HuH-7.5 (cell line): ENCODE measurements at regions not wholly inside any gene's neighbourhood (a gene's known extent, or its start where the extent isn't known, plus 50 kb on each side); places are given as distances from the start of the nearest gene placed in this dataset.
"Not testable (repeated sequence)": the region's sequence is repeated elsewhere in the genome, so short reads cannot be mapped to it uniquely, and the experiment has no call there.

Experiments
- DNase-seq: peaks from one replicate; pipeline ENCODE4 v3.0.0; 2011; ENCODE audit warnings: low spot score

DNA sequence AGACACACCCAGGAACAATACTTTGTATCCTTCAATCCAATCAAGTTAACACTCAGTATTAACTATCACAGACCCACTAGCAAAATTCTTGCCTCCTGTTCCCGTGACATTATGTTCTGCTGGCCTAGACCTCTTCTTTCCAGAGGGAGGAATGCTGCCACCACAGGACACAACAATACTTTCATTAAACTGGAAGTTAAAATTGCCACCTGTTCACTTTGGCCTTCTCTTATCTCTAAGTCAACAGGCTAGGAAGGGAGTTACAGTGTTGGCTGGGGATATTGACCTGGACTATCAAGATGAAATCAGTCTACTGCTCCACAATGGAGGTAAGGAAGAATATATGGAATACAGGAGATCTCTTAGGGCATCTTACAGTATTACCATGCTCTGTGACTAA lies 1000.4 kb upstream of the GBE1 start:
- DNase-seq, result no peak

DNA sequence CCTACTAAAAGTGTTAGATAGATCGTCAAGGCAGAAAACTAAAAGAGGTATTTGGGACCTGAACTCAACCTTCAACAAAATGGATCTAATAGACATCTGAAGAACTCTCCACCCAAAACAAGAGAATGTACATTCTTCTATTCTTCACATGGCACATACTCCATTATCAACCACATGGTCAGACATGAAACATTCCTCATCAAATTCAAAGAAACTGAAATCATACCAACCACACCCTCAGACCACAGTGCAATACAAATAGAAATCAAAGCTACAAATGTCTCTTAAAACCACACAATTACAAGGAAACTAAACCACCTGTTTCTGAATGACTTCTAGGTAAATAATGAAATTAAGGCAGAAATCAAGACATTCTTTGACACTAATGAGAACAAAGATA lies 984.1 kb upstream of the GBE1 start:
- no peak for DNase-seq

DNA sequence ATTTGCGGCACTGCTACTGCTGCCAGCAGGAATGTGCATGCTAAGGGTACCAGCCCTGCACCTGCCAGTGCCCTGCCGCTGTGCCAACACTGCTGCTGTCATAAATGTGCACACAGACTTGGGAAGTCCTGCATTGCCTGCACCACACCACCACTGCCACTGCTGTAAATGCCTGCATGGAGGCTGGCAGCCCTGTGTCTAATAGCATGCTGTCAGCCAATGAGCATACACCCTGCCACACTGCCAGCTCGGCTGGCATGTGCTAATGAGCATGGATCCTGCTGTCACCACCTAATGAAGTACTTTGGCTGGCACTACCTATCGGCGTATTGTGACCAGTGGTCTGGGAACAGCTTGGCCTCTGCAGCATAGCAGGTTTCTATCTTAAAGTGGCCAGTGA lies 981.8 kb upstream of the GBE1 start:
- no peak for DNase-seq

DNA sequence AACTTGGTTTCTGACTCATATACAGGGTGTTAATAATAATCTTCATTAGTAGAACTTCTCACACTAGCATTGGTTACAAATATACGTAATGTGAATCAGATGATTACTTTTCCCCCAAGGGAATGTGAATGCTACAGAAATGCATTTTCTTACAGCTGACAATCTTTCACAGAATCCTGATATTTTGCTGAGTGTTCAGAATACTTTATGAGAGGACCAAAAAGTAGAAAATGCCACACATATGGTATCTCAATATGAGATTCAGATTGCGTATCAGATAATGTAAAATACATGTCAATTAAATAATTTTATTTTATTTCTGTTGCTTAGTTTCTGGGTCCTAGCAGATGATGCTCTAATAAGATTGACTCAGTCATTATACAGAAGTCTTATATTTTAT lies 979.9 kb upstream of the GBE1 start:
- no peak for DNase-seq

DNA sequence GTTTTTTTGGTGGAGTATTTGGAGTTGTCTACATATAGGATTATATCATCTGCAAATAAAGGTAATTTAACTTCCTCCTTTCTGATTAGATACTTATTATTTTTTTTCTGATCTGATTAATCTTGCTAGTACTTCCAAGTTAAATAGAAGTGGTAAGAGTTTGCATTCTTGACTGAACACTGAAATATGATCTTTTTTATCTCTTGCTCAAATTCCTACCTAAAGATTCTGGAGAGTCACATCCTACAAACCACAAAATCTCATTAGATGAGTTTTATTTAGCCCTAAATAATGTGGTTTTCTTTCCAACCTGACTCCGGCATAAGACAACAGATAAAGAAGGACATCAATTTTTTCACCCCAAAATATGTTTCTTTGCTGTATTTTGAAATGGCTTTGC lies 977.9 kb upstream of the GBE1 start:
- no peak for DNase-seq

DNA sequence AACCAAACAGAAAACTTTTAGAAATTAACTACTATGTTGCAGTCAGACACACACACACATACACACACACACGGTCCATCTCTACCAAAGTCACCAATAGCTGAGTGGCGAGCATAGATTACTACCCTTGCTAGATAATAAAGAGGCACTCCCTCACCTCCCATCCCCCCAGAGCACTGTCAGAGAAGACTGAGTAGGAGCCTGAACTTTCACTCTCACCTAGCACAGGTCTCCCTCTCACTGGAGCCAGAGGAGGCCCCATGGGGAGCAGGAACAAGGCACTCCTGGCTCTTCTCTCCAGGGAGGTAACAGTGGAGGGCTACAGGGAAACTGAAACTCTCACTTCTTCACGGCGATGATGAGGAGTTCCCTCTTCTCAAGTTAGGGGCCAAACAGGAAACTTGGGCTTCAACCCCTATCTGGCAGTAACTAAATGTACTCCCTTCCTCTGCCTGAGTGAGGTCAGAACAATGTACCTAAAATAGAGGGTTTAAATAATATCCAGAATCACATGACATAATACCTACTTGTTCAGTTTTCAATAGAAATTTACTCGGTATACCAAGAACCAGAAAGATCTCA lies 975.3 kb upstream of the GBE1 start:
- no peak for DNase-seq

DNA sequence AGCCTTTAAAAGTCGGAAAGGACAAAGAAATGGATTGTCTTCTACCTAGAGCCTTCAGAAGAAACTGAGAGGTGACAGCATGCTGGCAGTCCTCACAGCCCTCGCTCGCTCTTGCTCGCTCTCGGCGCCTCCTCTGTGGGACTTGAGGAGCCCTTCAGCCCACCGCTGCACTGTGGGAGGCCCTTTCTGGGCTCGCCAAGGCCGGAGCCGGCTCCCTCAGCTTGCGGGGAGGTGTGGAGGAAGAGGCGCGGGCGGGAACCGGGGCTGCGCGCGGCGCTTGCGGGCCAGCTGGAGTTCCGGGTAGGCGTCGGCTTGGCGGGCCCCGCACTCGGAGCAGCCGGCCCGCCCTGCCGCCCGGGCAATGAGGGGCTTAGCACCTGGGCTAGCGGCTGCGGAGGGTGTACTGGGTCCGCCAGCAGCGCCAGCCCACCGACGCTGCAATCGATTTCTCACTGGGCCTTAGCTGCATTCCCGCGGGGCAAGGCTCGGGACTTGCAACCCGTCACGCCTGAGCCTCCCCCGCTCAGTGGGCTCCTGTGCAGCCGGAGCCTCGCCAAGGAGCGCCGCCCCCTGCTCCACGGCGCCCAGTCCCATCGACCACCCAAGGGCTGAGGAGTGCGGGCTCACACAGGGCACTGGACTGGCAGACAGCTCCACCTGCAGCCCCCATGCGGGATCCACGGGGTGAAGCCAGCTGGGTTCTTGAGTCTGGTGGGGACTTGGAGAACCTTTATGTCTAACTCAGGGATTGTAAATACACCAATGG lies 953.8 kb upstream of the GBE1 start:
- no peak for DNase-seq

DNA sequence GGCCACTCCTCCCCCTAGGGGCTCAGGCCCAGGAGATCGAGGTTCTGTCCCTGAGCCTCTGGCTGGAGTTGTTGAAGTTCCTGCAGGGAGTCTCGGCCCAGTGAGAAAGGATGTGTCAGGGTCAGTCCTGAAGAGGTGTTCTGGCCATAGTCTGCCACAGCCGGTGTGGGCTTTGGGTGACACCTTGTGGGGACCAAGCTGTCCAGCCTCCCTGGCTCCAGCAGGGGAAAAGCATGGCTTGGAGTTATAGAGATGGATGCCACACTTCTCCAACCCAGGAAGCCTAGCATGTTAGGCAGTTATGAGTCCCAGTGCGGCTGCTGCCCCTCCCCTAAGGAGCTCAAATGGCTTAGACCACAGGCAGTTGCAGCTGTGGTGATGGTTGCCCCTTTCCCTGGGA lies 945.6 kb upstream of the GBE1 start:
- no peak for DNase-seq

DNA sequence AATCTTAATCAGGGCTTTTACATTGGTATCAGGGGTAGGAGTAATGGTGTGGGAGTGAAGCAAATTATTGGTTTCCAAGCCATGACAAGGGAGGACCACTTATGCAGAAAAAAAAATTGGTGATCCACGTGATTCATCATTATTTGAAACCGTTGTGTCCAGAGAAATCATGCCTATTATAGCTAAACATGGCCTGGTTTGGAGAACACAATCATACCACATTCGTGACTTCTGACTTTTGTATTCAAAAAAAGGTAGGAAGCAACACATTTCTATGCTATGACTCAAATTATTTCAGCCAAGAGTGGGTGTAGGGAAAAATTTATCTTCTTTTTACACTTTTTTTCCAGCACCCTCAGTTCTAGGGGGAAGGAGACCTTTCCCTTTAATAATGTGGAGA lies 924.3 kb upstream of the GBE1 start:
- DNase-seq, result no peak

DNA sequence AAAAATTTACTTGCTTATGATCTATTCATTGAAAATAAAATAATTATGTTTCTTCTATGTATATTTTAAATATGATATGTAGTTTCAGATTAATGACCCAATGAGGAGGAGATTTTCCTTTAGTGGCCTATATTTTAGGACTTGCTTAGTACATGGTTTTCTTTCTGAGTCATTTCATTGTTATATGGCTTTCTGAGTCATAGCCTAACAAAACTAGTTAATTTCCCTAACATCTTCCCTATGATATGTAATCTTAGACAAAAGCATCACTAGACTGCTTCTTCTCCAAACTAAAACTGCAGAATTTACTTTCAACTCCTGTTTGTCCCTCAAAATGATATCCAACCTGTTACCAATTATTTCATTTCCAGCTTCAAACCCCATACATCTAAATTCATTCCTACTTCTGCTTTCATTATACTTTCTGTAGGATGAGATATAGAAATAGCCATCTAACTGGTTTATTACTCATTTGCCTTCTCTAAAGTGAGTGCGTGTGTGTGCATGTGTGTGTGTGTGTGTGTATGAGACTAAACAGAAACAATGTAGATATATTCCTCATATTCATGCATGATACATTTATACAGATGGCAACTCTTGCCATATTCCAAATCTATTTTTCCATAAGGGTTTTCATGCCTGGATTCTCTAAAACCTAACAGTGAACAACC lies 915.0 kb upstream of the GBE1 start:
- DNase-seq, result no peak

DNA sequence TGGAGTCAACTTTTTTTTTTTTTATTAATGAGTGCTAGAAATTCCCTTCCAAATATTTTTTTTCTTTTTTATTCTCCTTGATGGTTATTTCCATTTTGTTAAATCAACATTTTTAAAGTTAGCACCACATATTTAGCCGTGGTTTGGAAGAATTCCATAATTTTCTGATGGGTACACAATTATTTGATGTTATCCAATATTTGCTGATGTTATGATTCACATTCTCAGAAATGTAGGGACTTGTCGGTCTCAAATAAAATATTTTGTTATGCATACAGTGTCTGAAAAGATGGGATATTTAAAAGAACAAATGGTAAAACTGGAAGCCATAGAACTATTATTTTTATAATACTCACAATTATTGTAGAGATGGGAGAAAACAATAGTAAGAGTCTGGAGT lies 911.5 kb upstream of the GBE1 start:
- no peak for DNase-seq

DNA sequence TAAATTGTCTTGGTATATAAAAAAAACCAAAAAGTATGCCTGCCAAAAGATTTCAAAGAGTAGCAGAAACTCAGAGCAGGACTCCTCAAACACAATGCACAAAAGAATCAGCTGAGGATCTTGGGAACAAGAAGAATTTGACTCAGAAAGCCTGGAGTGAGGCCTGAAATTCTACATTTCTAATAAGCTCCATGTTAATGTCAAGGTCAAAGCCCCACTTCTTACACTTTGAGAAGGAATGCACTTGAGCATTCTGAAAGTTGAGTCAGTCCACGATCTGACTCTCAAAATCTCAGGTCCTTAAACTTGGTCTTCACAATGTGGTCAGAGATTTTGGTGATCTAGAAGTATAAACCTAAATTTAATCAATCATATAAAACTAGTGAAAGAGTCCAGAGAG lies 910.0 kb upstream of the GBE1 start:
- DNase-seq, result no peak

DNA sequence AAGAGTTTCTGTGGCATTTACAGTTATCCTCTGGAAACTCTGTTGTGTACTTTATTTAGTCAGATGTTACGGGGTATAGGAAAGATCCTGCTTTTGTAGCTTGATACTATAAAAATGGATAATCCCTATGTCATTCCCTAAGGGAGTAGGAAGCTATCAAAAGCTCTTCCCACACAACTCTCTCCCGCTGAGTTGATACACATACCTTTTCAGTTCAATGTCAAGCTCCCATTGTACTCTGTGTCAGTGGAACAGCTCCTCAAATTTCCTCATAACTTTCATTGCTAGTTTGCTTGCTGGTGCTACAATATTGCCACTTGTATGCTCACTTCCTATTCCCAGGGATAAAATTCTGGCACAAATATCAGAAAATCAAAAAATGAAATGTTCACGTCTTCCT lies 893.3 kb upstream of the GBE1 start:
- DNase-seq, result no peak

DNA sequence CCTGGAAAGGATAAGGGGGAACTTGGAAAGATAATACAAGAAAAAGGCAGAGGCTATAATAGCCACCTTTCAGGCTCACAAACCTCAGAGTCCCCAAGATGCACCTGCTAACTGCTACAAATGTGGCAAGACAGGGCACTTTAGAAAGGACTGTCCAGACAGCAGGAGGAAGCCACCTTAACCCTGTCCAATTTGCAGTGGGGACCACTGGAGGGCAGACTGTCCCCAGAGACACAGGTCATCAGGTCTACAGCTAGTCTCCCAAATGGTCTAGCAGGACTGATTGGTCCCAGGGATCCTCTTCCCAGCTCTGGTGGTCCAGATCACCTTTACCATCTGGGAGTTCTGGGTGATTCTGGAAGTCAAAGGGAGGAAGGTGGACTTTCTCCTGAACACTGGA lies 882.5 kb upstream of the GBE1 start:
- DNase-seq, result peak; percentile 1

DNA sequence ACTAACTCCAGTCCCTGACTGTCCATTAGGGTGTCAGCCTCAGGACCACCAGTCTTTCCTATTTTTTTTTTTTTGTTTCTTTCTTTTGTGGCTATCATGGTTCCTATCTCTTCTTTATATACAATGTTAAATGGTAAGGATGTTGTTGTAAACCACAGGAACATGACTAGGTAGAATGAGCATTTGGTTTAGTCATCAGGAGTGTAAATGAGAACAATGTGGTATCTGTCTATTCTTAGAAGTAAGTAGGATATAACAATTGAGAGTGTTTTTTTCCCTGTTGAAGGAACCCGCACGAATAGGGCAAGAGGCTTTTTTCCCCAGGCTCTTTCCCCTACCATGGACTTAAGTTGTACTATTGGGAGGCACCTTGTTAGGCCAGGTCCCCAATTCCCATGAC lies 880.3 kb upstream of the GBE1 start:
- DNase-seq, result no peak

DNA sequence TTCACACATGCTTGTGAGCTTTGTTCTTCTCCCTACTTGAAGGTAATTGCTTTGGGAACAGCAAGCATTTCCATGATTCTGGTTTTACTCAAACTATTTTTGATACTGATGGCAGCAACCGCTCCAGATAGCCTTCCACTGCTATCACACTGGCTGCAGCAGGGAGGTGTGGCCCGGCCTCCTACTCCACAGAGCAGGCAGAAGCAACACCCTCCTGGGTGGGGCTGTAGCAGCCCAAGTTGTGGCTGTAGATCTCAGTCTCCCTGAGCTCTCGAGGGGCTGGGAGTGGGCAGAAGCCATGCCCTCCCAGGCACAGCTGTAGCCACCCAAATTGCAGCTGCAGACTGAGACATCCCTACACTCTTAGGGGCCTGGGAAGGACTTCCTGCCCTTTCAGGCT lies 878.8 kb upstream of the GBE1 start:
- no peak for DNase-seq

DNA sequence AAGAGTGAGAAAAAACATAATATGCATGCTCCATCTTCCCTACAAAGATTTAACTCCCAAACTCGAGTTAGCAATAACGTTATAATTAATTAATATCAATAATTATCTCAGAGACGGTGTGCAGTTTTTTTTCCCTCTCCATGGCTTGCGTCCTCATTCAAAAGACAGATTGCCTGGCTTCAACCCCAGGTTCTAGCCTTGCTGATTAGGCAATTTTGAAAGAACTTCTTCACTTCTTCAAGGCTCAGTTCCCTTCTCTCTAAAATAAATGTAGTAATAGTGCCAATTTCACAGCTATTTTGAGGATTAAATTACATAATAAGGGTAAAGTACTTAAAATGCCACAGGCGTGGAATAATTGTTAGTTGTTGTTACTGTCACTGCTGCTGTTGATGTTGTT lies 876.1 kb upstream of the GBE1 start:
- no peak for DNase-seq

DNA sequence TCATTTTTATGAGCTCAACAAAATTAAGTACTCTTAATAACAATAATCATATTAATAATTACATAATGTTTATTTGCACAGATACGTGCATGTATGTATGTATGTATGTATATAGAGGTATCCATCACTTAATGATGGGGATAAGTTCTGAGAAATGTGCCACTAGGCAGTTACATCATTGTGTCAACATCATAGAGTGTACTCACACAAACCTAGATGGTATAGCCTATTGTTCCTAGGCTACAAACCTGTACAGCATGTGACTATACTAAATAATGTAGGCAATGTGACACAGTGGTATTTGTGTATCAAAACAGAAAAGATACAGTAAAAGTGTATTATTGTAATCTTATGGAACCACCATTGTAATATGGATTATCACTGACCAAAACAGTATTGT lies 874.7 kb upstream of the GBE1 start:
- DNase-seq, result no peak

DNA sequence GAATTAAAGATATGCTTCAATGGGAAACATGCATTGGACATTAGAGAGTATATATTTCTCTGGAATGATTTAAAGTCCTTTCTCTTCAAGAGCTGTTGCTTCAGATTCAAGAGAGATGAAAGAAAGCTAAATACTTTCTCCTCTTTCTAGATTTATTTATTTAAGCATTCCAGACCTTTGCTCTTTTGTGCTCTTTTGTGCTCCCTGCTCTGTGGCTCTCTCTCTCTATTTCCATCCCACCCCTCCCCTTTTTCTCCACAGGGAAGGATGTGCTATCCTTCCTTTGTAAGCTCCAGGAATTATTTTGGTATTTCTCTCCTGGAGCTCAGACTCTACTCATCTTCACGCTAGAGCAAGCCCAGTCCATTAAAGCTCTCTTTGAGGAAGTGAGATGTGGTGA lies 871.9 kb upstream of the GBE1 start:
- DNase-seq, result no peak

DNA sequence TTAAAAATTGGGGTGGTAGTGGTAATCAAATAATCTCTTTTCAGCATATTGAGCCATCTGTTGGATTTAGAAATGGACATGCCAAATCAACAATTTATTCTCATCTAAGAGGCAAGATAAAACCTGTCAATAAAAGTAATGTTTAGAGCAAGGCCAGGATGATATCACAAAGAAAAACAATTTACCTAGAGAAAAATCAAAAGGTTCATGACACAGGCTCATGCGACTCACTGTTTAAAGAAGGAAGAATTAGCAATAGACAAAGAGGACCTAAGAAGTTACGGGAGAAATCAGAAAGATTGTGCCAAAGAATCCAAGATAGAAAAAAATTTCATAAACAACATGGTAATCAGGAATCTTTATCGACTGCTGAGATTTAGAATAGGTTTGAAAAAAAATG lies 868.5 kb upstream of the GBE1 start:
- DNase-seq, result no peak

DNA sequence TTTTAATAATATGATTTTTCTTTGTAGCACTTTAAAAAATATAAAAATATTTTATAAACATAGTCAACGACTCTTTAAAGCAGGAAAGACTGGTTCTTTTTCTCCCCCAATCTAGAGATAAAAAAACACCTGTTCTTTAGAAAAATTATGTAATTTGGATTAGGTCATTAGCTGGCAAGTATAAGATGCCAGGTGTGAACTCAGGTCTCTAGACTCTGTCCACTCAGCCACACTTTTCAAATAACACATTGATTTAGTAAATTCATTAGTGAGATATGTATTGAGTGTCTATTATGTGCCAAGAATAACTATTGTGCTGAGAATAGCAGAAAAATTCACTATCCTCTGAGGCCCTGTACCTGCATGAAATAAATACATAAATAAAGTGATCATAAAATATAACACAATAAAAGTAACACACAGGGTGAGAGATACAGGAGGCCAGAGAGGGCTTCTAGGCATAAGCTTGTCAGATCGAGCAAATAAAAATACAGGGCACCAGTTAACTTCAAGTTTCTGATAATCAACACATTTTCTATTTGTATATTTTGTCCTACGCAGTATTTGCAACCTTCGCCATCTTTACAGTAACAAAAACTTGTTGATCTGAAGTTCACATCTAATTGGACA lies 867.1 kb upstream of the GBE1 start:
- DNase-seq, result no peak

DNA sequence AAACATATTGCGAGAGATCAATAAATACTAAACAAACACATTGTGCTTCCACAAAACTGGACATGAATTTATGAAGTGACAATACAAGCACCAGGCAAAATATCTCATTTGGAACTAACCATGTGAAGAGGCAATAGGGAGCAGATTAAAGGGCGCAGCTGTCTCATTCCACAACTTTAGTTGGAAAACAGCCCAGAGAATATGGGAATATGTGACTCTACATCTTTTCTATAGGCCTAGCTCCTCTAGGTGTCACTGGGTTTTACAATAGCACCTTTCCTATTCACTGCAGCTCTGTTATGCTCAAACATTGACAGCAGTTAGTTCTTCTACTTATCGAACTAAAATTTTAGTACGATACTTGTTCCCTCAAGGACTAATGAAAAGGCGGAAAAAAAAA lies 866.3 kb upstream of the GBE1 start:
- no peak for DNase-seq

DNA sequence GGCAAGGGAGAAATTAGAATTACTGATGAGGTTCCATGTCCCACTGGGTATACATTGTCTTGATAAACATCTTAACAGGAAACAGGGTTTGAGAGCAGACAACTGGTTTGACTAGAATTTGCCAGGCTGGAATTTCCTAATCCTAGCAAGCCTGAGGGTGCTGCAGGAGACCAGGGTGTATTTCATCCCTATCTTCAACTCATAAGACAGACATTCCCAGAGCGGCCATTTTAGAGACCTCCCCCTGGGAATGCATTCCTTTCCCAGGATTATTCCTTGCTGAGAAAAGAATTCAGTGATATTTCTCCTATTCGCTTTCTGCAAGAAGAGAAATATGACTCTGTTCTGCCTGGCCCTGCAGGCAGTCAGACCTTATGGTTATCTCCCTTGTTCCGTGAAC lies 859.3 kb upstream of the GBE1 start:
- not testable (repeated sequence) for DNase-seq
